Heart left ventricle (tissue), 16 donors: ENCODE measurements at regions not wholly inside any gene's neighbourhood (a gene's known extent, or its start where the extent isn't known, plus 50 kb on each side); places are given as distances from the start of the nearest gene placed in this dataset.

Experiments used
- ATAC-seq, 4 donors: fragments of 200-7000 bp; cut with Tn5 transposase; one replicate each; pipeline ENCODE4 v1.9.1; 2020 to 2022; ENCODE audit warnings: moderate library complexity in 4 of 4, mild to moderate bottlenecking in 3 of 4, moderate number of reproducible peaks in 1 of 4
- DNase-seq, 5 donors: peaks; one replicate each; pipeline ENCODE4 v3.0.0-alpha.2; 2020
- H3K27ac ChIP-seq, 12 donors: fragments of 200-600 bp; sonication (generic) in 4 of 12; one replicate each; pipeline versions ENCODE4 v1.5.0 to v1.8.0; 2016 to 2022; ENCODE audit warnings: mild to moderate bottlenecking in 2 of 12
- H3K27me3 ChIP-seq, 9 donors: fragments of 200-600 bp; sonication (generic) in 2 of 9; one replicate each; pipeline versions ENCODE4 v1.5.1 to v1.8.0; 2016 to 2022; ENCODE audit warnings: mild to moderate bottlenecking in 3 of 9
- H3K36me3 ChIP-seq, 9 donors: fragments of 200-600 bp; sonication (generic) in 2 of 9; one replicate each; pipeline versions ENCODE4 v1.5.0 to v1.8.0; 2018 to 2022; ENCODE audit warnings: mild to moderate bottlenecking in 2 of 9
- H3K4me1 ChIP-seq, 12 donors: fragments of 200-600 bp; sonication (generic) in 4 of 12; one replicate each; pipeline versions ENCODE4 v1.5.0 to v1.8.0; 2016 to 2022; ENCODE audit warnings: mild to moderate bottlenecking in 3 of 12
- H3K4me3 ChIP-seq, 12 donors: fragments of 200-600 bp; sonication (generic) in 4 of 12; one replicate each; pipeline versions ENCODE4 v1.5.0 to v1.8.0; 2017 to 2022; ENCODE audit warnings: mild to moderate bottlenecking in 9 of 12, moderate library complexity in 4 of 12
- H3K9me3 ChIP-seq, 12 donors: fragments of 200-600 bp; sonication (generic) in 4 of 12; one replicate each; pipeline versions ENCODE4 v1.5.0 to v1.8.0; 2016 to 2022; ENCODE audit warnings: mild to moderate bottlenecking in 1 of 12
- POLR2A ChIP-seq, 2 donors: fragments of 450-650 bp; IDR thresholded peaks; one replicate each; pipeline ENCODE4 v1.6.1; 2017; ENCODE audit warnings: antibody characterized with exemption in 2 of 2, mild to moderate bottlenecking in 2 of 2, moderate library complexity in 2 of 2
- WGBS, 4 donors: extraction: QIAGEN DNeasy Blood & Tissue Kit in 2 of 4; methylation state at CpG; one replicate each; pipeline versions ENCODE4 v1.1.5 to v1.1.7; 2013 to 2018; 5-methylcytosine and 5-hydroxymethylcytosine counted together
- intact Hi-C, 10 donors: fragments of 100-400 bp; cut with DNase I; formaldehyde crosslinking; loops; one replicate each; pipeline versions ENCODE4 v1.11.1 to v1.14.2; 2022
- TF ChIP-seq, protein P1 (sequence below), 12 donors: fragments of 200-600 bp; sonication (generic) in 4 of 12; IDR thresholded peaks; one replicate each; pipeline versions ENCODE4 v1.5.0 to v1.8.0; 2018 to 2022; ENCODE audit warnings: antibody characterized with exemption in 12 of 12, mild to moderate bottlenecking in 5 of 12
- donor health status: ischemic (EF 13 %, LVEDD 7.1; RV severe dilation, severe dysfunction).
- donor health status: healthy with polysubstance abuse.
- donor health status: DM: no; HTN: yes; CAD: no.
- donor health status: DM: no; HTN: no; CAD: no.
- donor health status: ischemic (EF 25% LVEDD 6.9; RV normal size, moderate dysfunction).
- donor health status: ischemic (EF 25% LVEDD 5.7; RV mildly dilated, moderate dysfunction).
- donor health status: healthy.
- donor health status: DM: yes; HTN: yes; CAD: no.
- donor health status: ischemic (EF 35%, LVEDD 5.7; RV mildly dilated, moderate dysfunction).
- donor health status: nonischemic (EF 11% LVEDD 7.7; RV severe dilation, severe dysfunction).
- donor health status: DM: yes; HTN: yes; CAD: no.
- donor health status: PGD.
- donor health status: ischemic (EF 29% LVEDD 5.4; RV normal size, mild dysfunction).
- donor health status: nonischemic (EF 23%, LVEDD 6.1; RV moderate dilation, normal function).

DNA sequence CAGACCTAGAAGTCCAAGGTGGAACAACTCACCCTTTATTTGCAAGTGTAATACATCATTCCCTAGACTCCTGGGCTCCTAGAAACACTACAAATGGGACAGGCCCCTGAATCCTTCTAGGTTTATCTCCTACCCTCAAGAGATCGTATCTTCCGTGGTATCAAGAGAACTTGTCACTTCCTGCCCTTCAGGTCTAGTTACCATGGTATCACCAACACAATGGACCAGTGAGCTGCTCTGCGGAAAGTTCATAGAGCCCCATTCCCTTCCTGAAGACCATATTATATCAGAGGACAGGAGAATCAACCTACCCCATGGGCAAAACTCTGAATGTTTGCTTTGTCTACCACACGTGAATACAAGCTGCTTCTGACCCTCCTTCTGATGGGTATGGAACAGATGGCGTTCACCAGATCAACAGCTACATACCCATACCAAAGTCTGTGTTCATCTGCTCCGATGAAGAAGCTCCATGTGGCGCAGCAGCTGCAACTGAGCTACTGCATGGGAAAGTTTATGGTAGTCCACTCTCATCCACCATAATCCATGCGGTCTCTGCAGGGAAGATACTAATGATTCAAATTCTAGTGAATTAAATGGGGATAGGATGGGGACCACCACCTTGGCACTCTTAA lies 84.6 kb upstream of the KLF13 start:
- TF ChIP-seq, protein P1, sequence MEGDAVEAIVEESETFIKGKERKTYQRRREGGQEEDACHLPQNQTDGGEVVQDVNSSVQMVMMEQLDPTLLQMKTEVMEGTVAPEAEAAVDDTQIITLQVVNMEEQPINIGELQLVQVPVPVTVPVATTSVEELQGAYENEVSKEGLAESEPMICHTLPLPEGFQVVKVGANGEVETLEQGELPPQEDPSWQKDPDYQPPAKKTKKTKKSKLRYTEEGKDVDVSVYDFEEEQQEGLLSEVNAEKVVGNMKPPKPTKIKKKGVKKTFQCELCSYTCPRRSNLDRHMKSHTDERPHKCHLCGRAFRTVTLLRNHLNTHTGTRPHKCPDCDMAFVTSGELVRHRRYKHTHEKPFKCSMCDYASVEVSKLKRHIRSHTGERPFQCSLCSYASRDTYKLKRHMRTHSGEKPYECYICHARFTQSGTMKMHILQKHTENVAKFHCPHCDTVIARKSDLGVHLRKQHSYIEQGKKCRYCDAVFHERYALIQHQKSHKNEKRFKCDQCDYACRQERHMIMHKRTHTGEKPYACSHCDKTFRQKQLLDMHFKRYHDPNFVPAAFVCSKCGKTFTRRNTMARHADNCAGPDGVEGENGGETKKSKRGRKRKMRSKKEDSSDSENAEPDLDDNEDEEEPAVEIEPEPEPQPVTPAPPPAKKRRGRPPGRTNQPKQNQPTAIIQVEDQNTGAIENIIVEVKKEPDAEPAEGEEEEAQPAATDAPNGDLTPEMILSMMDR (IDR thresholded peaks at IDR 0.05) = no peak
- TF ChIP-seq POLR2A (IDR thresholded peaks at IDR 0.05) = no peak
- Histone ChIP-seq H3K4me1 (peaks cover 2 to 25% (median 9%) of the 10 kb centered on the region in 12 donors), H3K27ac (no peak overlapping the region), H3K27me3 (no peaks in the 10 kb centered on the region), H3K36me3 (no peaks in the 10 kb centered on the region), H3K4me3 (no peak overlapping the region), H3K9me3 (no peaks in the 10 kb centered on the region)
- intact Hi-C loops = loop anchor here in 1 of 10 donors (5.0 kb wide), 1 partner anchor 80 kb away; no protein-coding TSS in a partner anchor
- ATAC-seq (no peak), DNase-seq (no peak)
- 89 to 94% (median 92%) methylated on average over 7 to 8 of the region's 8 CpGs for WGBS, 4 donors

DNA sequence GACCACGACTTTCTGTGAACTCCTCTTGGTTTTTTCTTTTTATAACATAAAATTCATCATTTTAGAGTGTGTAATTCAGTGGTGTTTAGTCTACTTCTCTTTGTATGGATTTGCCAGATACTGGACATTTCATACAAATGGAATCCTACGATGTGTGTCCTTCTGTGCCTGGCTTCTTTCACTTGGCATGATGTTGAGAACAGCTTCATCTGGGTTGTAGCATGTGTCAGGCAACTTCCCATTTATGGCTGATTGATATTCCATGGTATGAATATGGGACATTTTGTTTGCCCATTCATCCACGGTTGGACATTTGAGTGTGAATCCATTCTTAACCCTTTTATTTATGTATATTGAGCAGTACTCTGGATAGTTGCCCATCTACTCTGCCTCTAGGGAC lies 82.7 kb upstream of the KLF13 start:
- Histone ChIP-seq H3K4me1 (peaks cover 0 to 6% (median 2%) of the 10 kb centered on the region in 12 donors), H3K27me3 (no peaks in the 10 kb centered on the region), H3K9me3 (no peaks in the 10 kb centered on the region), H3K4me3 (no peak overlapping the region), H3K36me3 (no peaks in the 10 kb centered on the region), H3K27ac (no peak overlapping the region)
- ATAC-seq (no peak), DNase-seq (no peak)
- WGBS, 4 donors = 63 to 83% (median 74%) methylated on average over 3 of the region's 3 CpGs
- intact Hi-C loops = loop anchor here in 1 of 10 donors (5.0 kb wide), 1 partner anchor 78 kb away; no protein-coding TSS in a partner anchor
- no peak for TF ChIP-seq POLR2A (IDR thresholded peaks at IDR 0.05)
- TF ChIP-seq, protein P1 (IDR thresholded peaks at IDR 0.05) = no peak

DNA sequence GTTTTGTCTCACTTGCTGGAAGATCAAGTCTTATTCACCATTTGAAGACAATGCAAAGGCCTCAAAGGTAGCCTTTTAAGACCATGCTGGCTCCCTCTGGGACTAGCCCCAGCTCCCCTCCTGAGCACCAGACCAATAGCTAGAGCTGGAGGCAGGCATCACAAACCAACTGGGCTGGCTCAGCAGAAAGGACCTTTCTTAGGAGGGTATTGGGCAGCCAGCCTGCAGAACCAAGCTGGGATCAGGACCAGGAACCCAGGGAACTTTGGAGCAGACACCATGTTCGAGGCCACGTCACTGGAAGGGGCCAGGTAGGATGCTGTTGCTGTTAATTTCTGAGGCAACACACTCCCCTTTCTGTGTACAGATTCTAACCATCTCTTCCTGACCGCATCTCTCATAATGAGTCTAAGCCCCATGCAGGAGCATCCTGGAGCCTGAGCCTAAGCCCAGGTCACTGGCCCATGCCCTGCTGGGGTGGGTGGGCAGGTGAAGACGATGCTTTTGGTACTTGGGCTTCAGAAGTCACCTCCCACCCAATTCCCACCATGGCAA lies 81.4 kb upstream of the KLF13 start:
- TF ChIP-seq POLR2A (IDR thresholded peaks at IDR 0.05) = no peak
- TF ChIP-seq, protein P1 (IDR thresholded peaks at IDR 0.05) = no peak
- DNase-seq (no peak), ATAC-seq (no peak)
- intact Hi-C loops = no loop called here
- H3K27ac ChIP-seq = no peak overlapping the region
- H3K4me3 ChIP-seq = no peak overlapping the region
- no peaks in the 10 kb centered on the region for H3K27me3 ChIP-seq
- no peaks in the 10 kb centered on the region for H3K4me1 ChIP-seq
- H3K36me3 ChIP-seq = no peaks in the 10 kb centered on the region
- H3K9me3 ChIP-seq = no peaks in the 10 kb centered on the region
- WGBS, 4 donors = 95 to 100% (median 95%) methylated on average over 4 of the region's 4 CpGs

DNA sequence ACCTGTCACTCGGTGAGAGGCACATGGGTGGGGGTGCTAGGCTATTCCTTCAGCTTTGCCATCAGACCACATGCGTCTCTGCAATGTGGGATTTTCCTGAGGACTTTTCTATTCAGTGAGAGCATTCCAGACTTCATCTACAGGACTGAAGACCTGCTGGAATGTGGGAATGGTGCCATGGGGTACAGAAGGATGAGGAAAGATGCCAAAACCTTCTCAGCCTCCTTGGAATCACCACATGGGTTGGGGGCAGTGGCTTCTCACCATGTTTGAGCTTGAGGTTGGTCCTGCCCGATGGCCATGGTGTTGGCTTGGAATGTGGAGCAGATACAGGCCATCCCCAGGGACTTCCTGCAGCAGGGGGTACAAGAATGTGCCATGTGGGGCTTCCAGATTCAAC lies 80.9 kb upstream of the KLF13 start:
- Histone ChIP-seq H3K36me3 (no peaks in the 10 kb centered on the region), H3K9me3 (no peaks in the 10 kb centered on the region), H3K4me1 (no peaks in the 10 kb centered on the region), H3K27me3 (no peaks in the 10 kb centered on the region), H3K4me3 (no peak overlapping the region), H3K27ac (no peak overlapping the region)
- no peak for ATAC-seq
- no peak for DNase-seq
- TF ChIP-seq POLR2A (IDR thresholded peaks at IDR 0.05) = no peak
- TF ChIP-seq, protein P1 (IDR thresholded peaks at IDR 0.05) = no peak
- intact Hi-C loops = no loop called here
- 85 to 94% (median 87%) methylated on average over 3 of the region's 3 CpGs for WGBS, 4 donors
